Chondrocyte (in vitro differentiated cells): ENCODE measurements at regions not wholly inside any gene's neighbourhood (a gene's known extent, or its start where the extent isn't known, plus 50 kb on each side); places are given as distances from the start of the nearest gene placed in this dataset.
"Not testable (repeated sequence)": the region's sequence is repeated elsewhere in the genome, so short reads cannot be mapped to it uniquely, and the experiment has no call there.

Experiments
- DNase-seq: peaks from one replicate; pipeline ENCODE4 v3.0.0; 2021; ENCODE audit warnings: mixed read lengths, low spot score
- H3K27ac Mint-ChIP-seq: one replicate; pipeline ENCODE4 v1.8.0; 2021; ENCODE audit warnings: mild to moderate bottlenecking, moderate library complexity, mixed read lengths; ENCODE audit not compliant: unreplicated experiment
- H3K27me3 Mint-ChIP-seq: 2 replicates; pipeline ENCODE4 v1.8.0; 2021; ENCODE audit warnings: low read depth, mixed read lengths
- H3K36me3 Mint-ChIP-seq: 2 replicates; pipeline ENCODE4 v1.8.0; 2021; ENCODE audit warnings: low read depth, mixed read lengths
- H3K4me1 Mint-ChIP-seq: 2 replicates; pipeline ENCODE4 v1.8.0; 2021; ENCODE audit warnings: low read depth, mild to moderate bottlenecking, mixed read lengths
- H3K4me3 Mint-ChIP-seq: one replicate; pipeline ENCODE4 v1.8.0; 2021; ENCODE audit warnings: mild to moderate bottlenecking, moderate library complexity, mixed read lengths; ENCODE audit not compliant: unreplicated experiment
- H3K9me3 Mint-ChIP-seq: 2 replicates; pipeline ENCODE4 v1.8.0; 2021; ENCODE audit warnings: low read depth, mixed read lengths
- CTCF ChIP-seq: fragments of 200-600 bp; sonication (generic); IDR thresholded peaks from 2 replicates; pipeline ENCODE4 v1.5.0; 2021; ENCODE audit warnings: antibody characterized with exemption, mild to moderate bottlenecking, moderate library complexity

GRCh38 chr19:28351761-28352160 is 861.2 kb downstream of the UQCRFS1 start:
- no peaks in the 10 kb centered on the region for H3K4me1 Mint-ChIP-seq
- no peak for TF ChIP-seq CTCF
- peaks cover 14% of the 10 kb centered on the region for H3K9me3 Mint-ChIP-seq
- H3K4me3 Mint-ChIP-seq, result no peak overlapping the region
- H3K36me3 Mint-ChIP-seq, result no peaks in the 10 kb centered on the region
- H3K27me3 Mint-ChIP-seq, result peaks cover under 1% of the 10 kb centered on the region
- no peak for DNase-seq
- H3K27ac Mint-ChIP-seq, result no peak overlapping the region

GRCh38 chr19:28351321-28351720 is 861.6 kb downstream of the UQCRFS1 start:
- H3K9me3 Mint-ChIP-seq, result peaks cover 14% of the 10 kb centered on the region
- not testable (repeated sequence) for H3K36me3 Mint-ChIP-seq, DNase-seq, H3K27me3 Mint-ChIP-seq, H3K27ac Mint-ChIP-seq, H3K4me1 Mint-ChIP-seq, H3K4me3 Mint-ChIP-seq

GRCh38 chr19:28350673-28351072 is 862.3 kb downstream of the UQCRFS1 start:
- no peaks in the 10 kb centered on the region for H3K4me1 Mint-ChIP-seq
- H3K4me3 Mint-ChIP-seq, result no peak overlapping the region
- peaks cover 2% of the 10 kb centered on the region for H3K27me3 Mint-ChIP-seq
- H3K27ac Mint-ChIP-seq, result no peak overlapping the region
- H3K36me3 Mint-ChIP-seq, result no peaks in the 10 kb centered on the region
- DNase-seq, result no peak
- no peak for TF ChIP-seq CTCF
- H3K9me3 Mint-ChIP-seq, result peaks cover 14% of the 10 kb centered on the region

- H3K27ac Mint-ChIP-seq, result no peak overlapping the region
- no peak overlapping the region for H3K4me3 Mint-ChIP-seq
- peaks cover 2% of the 10 kb centered on the region for H3K27me3 Mint-ChIP-seq
- TF ChIP-seq CTCF, result no peak
- no peak for DNase-seq
- peaks cover 14% of the 10 kb centered on the region for H3K9me3 Mint-ChIP-seq
- no peaks in the 10 kb centered on the region for H3K4me1 Mint-ChIP-seq
- H3K36me3 Mint-ChIP-seq, result no peaks in the 10 kb centered on the region
Measured at GRCh38 chr19:28350037-28350436, 862.9 kb downstream of the UQCRFS1 start.

- DNase-seq, result no peak
- Mint-ChIP-seq H3K4me1 (no peaks in the 10 kb centered on the region), H3K27me3 (peaks cover 2% of the 10 kb centered on the region), H3K27ac (no peak overlapping the region), H3K4me3 (no peak overlapping the region), H3K9me3 (peaks cover 14% of the 10 kb centered on the region), H3K36me3 (no peaks in the 10 kb centered on the region)
- no peak for TF ChIP-seq CTCF
Measured at GRCh38 chr19:28349604-28350003, 863.3 kb downstream of the UQCRFS1 start.

- no peaks in the 10 kb centered on the region for H3K4me1 Mint-ChIP-seq
- TF ChIP-seq CTCF, result no peak
- H3K36me3 Mint-ChIP-seq, result no peaks in the 10 kb centered on the region
- no peak for DNase-seq
- no peak overlapping the region for H3K27ac Mint-ChIP-seq
- peaks cover 2% of the 10 kb centered on the region for H3K27me3 Mint-ChIP-seq
- H3K4me3 Mint-ChIP-seq, result no peak overlapping the region
- H3K9me3 Mint-ChIP-seq, result no peaks in the 10 kb centered on the region
Measured at GRCh38 chr19:28345811-28346210, 867.1 kb downstream of the UQCRFS1 start.
